GM06990 (cell line): ENCODE measurements at regions not wholly inside any gene's neighbourhood (a gene's known extent, or its start where the extent isn't known, plus 50 kb on each side); places are given as distances from the start of the nearest gene placed in this dataset.

Experiments
- DNase-seq: peaks from one replicate; pipeline ENCODE4 v3.0.0-alpha.2; 2011; ENCODE audit not compliant: insufficient read length; ENCODE audit errors: extremely low read depth
- H3K27me3 ChIP-seq: replicated peaks from 2 replicates; pipeline ENCODE4 v1.6.0; 2011; ENCODE audit warnings: low read length; ENCODE audit not compliant: control insufficient read depth, insufficient read depth
- H3K36me3 ChIP-seq: 2 replicates; pipeline ENCODE4 v1.5.1; 2011; ENCODE audit warnings: low read length; ENCODE audit not compliant: control insufficient read depth, insufficient read depth
- H3K4me3 ChIP-seq: replicated peaks from 2 replicates; pipeline ENCODE4 v1.5.1; 2011; ENCODE audit warnings: low read depth, mild to moderate bottlenecking, control low read depth, low read length
- TF ChIP-seq, protein P1 (sequence below): IDR thresholded peaks from 2 replicates; pipeline ENCODE4 v1.5.1; 2011; ENCODE audit warnings: low read length, control low read depth, mild to moderate bottlenecking, inconsistent platforms; ENCODE audit not compliant: insufficient read depth, poor library complexity, severe bottlenecking

DNA sequence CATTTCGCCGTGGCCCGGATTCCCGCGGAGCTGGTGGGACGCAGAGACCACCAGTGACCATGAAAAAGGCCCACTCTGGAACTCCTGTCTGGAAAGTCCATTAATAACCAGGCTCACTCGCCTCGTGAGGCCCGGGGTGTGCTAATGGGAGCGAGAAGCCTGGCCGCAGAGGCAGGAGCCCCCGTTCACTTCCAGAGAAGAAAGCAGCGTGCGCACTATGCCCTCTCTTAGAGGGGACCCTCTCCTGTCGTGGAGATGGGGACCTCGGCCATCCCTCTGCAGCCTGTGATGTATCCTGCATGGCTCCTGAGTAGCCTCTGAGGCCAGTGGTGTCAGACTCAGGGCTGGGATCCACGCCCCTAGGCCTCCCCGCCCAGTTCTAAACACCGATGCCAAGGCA is 134.1 kb upstream of the VRK1 start:
- Histone ChIP-seq H3K36me3 (no peaks in the 10 kb centered on the region), H3K27me3 (no peaks in the 10 kb centered on the region), H3K4me3 (no peak overlapping the region)
- TF ChIP-seq, protein P1, sequence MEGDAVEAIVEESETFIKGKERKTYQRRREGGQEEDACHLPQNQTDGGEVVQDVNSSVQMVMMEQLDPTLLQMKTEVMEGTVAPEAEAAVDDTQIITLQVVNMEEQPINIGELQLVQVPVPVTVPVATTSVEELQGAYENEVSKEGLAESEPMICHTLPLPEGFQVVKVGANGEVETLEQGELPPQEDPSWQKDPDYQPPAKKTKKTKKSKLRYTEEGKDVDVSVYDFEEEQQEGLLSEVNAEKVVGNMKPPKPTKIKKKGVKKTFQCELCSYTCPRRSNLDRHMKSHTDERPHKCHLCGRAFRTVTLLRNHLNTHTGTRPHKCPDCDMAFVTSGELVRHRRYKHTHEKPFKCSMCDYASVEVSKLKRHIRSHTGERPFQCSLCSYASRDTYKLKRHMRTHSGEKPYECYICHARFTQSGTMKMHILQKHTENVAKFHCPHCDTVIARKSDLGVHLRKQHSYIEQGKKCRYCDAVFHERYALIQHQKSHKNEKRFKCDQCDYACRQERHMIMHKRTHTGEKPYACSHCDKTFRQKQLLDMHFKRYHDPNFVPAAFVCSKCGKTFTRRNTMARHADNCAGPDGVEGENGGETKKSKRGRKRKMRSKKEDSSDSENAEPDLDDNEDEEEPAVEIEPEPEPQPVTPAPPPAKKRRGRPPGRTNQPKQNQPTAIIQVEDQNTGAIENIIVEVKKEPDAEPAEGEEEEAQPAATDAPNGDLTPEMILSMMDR, result no peak
- DNase-seq, result no peak

DNA sequence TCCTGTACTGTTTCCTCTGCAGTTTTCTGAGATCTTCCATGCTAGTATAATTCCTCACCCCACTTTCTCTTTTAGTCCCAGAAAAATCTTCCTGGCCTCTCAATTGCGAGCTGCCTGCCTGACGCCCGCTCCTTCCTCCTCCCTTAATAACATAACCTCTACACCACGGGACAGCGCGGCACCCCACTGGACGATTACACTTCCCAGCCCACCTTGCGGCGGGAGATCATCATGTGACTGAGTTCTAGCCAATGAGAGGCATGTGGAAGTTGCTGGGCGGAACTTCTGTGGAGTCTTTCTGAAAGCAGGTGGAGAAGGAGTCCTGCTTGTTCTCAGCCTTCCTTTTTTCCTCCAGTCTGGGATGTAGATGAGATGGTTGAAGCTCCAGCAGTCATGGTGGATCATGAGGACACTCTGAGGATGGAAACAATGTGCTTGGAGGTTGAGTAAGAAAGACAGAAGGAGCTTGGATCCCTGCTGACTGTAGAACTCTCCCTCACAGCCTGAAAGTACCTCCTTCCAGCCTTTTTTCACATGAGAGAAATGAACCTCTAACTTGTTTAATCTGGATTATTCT is 133.6 kb upstream of the VRK1 start:
- H3K36me3 ChIP-seq, result no peaks in the 10 kb centered on the region
- TF ChIP-seq, protein P1, result no peak
- H3K27me3 ChIP-seq, result no peaks in the 10 kb centered on the region
- DNase-seq, result no peak
- no peak overlapping the region for H3K4me3 ChIP-seq

DNA sequence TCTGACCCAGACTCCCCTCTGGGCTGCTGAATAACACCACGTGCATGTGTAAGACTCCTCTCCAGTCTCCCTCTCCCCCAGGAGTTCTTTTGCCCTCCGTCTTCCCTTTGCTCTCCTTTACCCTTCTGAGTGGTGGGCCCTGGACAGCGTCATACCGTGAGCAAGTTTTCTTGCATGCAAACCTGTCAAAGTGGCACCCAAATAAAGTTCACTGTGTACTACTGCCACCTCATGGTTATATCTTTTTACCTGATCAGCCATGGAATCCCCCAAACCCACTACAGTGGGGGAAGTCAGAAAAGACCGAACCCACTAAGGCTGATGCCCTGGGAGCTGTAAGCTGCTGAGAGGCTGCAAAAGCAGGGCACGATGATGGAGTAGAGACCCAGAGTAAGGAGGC is 131.1 kb upstream of the VRK1 start:
- Histone ChIP-seq H3K27me3 (no peaks in the 10 kb centered on the region; the same call in 1 of the 2 replicates), H3K4me3 (no peak overlapping the region), H3K36me3 (no peaks in the 10 kb centered on the region)
- TF ChIP-seq, protein P1, result peak; percentile 8
- DNase-seq, result no peak

DNA sequence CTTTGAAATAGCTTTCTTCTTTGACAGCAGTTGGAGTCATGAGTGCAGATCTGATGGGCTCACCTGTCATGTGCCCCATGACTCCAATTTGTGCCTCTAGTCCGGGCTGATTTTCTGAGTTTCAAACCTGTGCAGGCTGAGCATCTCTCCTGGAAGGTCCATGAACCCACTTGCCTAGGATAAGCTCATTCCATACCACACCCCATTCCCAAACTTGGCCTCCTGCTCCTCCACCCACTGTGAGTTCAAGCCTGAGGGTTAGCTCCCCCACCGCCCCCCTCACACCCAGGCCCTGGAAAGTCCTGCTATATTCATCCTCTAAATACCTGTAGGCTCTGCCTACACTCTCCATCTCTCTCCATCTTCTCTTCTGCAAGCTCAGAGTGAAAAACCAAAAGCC is 126.8 kb upstream of the VRK1 start:
- no peak overlapping the region for H3K4me3 ChIP-seq
- TF ChIP-seq, protein P1, result no peak
- no peaks in the 10 kb centered on the region; the same call in 1 of the 2 replicates for H3K27me3 ChIP-seq
- H3K36me3 ChIP-seq, result no peaks in the 10 kb centered on the region
- DNase-seq, result no peak

DNA sequence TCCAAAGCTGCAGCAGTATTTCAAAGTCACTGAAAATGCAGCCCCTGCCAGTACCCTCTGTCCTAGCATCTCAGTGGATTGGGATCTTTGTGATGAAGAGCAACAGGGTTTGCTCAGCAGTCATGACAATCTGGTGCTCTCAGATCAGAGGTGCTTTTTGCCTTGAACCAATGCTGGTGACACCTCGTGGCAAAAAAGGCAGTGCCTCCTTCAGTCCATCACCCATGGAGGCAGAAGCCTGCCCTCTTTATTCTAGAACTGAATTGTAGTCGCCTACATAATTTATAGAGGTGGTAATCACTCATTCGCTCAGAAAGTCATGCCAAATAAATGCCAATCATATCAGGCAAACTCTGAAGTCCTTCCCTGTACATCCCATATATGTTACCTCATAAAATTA is 126.0 kb upstream of the VRK1 start:
- TF ChIP-seq, protein P1, result no peak
- no peak for DNase-seq
- Histone ChIP-seq H3K4me3 (no peak overlapping the region), H3K27me3 (no peaks in the 10 kb centered on the region; the same call in 1 of the 2 replicates), H3K36me3 (no peaks in the 10 kb centered on the region)

DNA sequence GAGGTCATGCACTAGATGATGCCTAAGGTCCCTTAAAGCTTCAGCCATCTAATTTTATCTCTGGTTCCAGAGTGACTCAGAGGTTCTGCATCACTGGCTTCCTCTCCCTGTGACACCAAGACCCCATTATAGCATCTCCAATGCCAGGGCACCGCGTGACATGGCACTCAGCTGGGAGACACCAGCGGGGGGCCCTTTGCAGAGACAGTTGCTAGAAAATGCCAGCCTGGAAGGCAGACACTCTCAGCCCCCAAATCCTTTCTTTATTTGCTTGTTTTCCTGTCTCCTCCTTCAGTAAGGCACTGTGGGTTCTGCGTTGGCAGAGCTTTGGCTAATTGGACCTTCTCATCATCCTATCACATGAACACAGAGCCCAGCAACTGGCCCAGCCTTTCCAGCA is 123.5 kb upstream of the VRK1 start:
- no peak for DNase-seq
- TF ChIP-seq, protein P1, result no peak
- Histone ChIP-seq H3K27me3 (no peaks in the 10 kb centered on the region; the same call in 1 of the 2 replicates), H3K36me3 (no peaks in the 10 kb centered on the region), H3K4me3 (no peak overlapping the region)
